ENCODE measurements at regions not wholly inside any gene's neighbourhood (a gene's known extent, or its start where the extent isn't known, plus 50 kb on each side); places are given as distances from the start of the nearest gene placed in this dataset.
"Not testable (repeated sequence)": the region's sequence is repeated elsewhere in the genome, so short reads cannot be mapped to it uniquely, and the experiment has no call there.

- peak; percentile 26 for DNase-seq (ENCODE audit: low spot score)
Measured at GRCh38 chr20:23141450-23142161, 55.5 kb upstream of the CD93 start.

GRCh38 chr20:23140991-23141390, 54.9 kb upstream of the CD93 start:
- DNase-seq (ENCODE audit: low spot score) = peak; percentile 82

- not testable (repeated sequence) for DNase-seq (ENCODE audit: low spot score)
Measured at GRCh38 chr20:23139984-23140383, 53.9 kb upstream of the CD93 start.

- DNase-seq (ENCODE audit: low spot score) = peak; percentile 57
Measured at GRCh38 chr20:23139524-23139923, 53.4 kb upstream of the CD93 start.

GRCh38 chr20:23138682-23139081, 52.6 kb upstream of the CD93 start:
- DNase-seq (ENCODE audit: low spot score) = no peak

- no peak for DNase-seq (ENCODE audit: low spot score)
Measured at GRCh38 chr20:23138226-23138625, 52.1 kb upstream of the CD93 start.

- DNase-seq (ENCODE audit: low spot score) = no peak
Measured at GRCh38 chr20:23136893-23137745, 51.0 kb upstream of the CD93 start.

GRCh38 chr20:23135449-23136420, 49.6 kb upstream of the CD93 start:
- no peak for DNase-seq (ENCODE audit: low spot score)

Measured in mesenteric fat pad (tissue), 1 donor.